T-helper 2 cell treated with Interferon-gamma antibody and Interleukin-4, amounts not matched to agents 5 μg/mL and 100 μg/mL, for 36 hours (primary cell): ENCODE measurements at regions not wholly inside any gene's neighbourhood (a gene's known extent, or its start where the extent isn't known, plus 50 kb on each side); places are given as distances from the start of the nearest gene placed in this dataset.

Source experiments
- DNase-seq: peaks from one replicate; pipeline ENCODE4 v3.0.0; 2021; ENCODE audit warnings: low spot score
- H3K27ac Mint-ChIP-seq: one replicate; pipeline ENCODE4 v1.8.0; 2021; ENCODE audit warnings: mild to moderate bottlenecking, mixed read lengths
- H3K27me3 Mint-ChIP-seq: one replicate; pipeline ENCODE4 v1.8.0; 2021; ENCODE audit warnings: low read depth, mixed read lengths
- H3K36me3 Mint-ChIP-seq: one replicate; pipeline ENCODE4 v1.8.0; 2021; ENCODE audit warnings: low read depth, mixed read lengths
- H3K4me1 Mint-ChIP-seq: one replicate; pipeline ENCODE4 v1.8.0; 2021; ENCODE audit warnings: low read depth, mixed read lengths
- H3K4me3 Mint-ChIP-seq: one replicate; pipeline ENCODE4 v1.8.0; 2022; ENCODE audit warnings: mild to moderate bottlenecking, moderate library complexity, mixed read lengths
- H3K9me3 Mint-ChIP-seq: one replicate; pipeline ENCODE4 v1.8.0; 2021; ENCODE audit warnings: mixed read lengths

DNA sequence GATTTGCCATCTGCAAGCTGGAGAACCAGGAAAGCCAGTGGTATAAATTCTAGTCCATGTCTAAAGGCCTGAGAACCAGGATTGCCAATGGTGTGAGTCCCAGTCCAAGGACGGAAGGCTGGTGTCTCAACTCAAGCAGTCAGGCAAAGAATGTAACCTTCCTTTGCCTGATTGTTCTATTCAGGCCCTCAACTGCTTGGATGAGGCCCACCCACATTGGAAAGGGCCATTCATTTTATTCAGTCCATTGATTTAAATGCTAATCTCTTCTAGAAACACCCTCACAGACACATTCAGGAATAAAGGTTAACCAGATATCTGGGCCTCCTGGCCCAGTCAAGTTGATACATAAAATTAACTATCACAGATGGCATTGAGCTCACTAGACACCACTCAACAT lies 427.8 kb downstream of the ZNF608 start:
- H3K27me3 Mint-ChIP-seq = no peaks in the 10 kb centered on the region
- no peaks in the 10 kb centered on the region for H3K4me1 Mint-ChIP-seq
- H3K4me3 Mint-ChIP-seq = no peak overlapping the region
- no peak overlapping the region for H3K27ac Mint-ChIP-seq
- H3K36me3 Mint-ChIP-seq = no peaks in the 10 kb centered on the region
- no peak for DNase-seq
- no peaks in the 10 kb centered on the region for H3K9me3 Mint-ChIP-seq

GRCh38 chr5:124317451-124317850 lies 429.0 kb downstream of the ZNF608 start:
- Mint-ChIP-seq H3K4me1 (no peaks in the 10 kb centered on the region), H3K9me3 (no peaks in the 10 kb centered on the region), H3K36me3 (no peaks in the 10 kb centered on the region), H3K4me3 (no peak overlapping the region), H3K27ac (no peak overlapping the region), H3K27me3 (no peaks in the 10 kb centered on the region)
- DNase-seq = no peak

DNA sequence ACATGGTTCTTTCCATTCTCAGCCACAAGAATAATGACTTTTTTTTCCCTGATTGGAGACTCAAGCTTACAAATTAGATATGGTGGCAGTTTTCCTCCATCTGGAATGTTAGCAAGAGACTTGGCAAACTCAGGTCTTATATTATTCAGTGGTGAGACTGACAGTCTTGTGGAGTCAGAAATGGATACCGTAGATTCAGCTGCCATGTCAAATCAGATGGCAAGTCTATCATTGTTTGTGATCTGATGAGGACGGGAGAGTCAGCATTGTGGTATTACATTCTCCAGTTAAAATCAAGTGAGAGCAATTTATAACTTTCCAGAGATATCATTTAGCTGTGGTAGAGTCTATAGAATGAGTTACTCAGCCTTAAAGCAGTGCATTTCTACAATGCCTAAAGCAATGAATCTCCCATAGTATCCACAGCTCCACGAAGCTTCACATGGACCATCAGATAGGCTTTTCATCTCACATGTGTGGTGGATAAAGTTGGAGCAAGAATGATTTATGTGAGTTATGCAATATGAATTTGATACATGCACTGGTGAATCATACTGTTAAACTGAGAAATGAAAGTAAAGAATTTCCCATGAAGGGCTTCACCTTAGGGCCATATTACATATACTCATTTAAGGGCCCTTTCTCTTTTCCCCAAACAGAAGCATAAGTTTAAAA lies 430.6 kb downstream of the ZNF608 start:
- no peaks in the 10 kb centered on the region for H3K9me3 Mint-ChIP-seq
- DNase-seq = no peak
- no peak overlapping the region for H3K4me3 Mint-ChIP-seq
- H3K4me1 Mint-ChIP-seq = no peaks in the 10 kb centered on the region
- H3K27me3 Mint-ChIP-seq = no peaks in the 10 kb centered on the region
- no peaks in the 10 kb centered on the region for H3K36me3 Mint-ChIP-seq
- no peak overlapping the region for H3K27ac Mint-ChIP-seq

DNA sequence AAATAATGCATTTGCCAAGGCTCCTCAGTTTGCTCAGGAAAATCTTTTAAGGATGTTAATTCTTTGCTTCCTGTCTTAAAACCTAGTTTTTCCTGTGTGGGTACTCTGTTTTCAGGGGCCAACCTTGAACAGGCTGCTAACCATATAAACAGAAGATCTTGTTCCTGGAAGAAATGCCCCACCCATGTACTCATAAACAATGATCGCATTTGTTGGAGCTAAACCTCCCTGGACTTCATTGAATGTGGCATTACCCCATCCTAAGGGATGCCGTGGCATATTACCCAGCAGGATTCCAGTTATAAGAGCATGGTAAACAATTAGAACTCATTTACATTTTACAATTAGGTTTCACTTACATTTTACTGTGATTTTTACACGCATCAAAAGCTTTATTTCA lies 436.0 kb downstream of the ZNF608 start:
- Mint-ChIP-seq H3K4me1 (no peaks in the 10 kb centered on the region), H3K9me3 (no peaks in the 10 kb centered on the region), H3K27me3 (no peaks in the 10 kb centered on the region), H3K4me3 (no peak overlapping the region), H3K27ac (no peak overlapping the region), H3K36me3 (no peaks in the 10 kb centered on the region)
- no peak for DNase-seq

GRCh38 chr5:124309241-124309980 lies 437.0 kb downstream of the ZNF608 start:
- Mint-ChIP-seq H3K4me1 (no peaks in the 10 kb centered on the region), H3K27ac (no peak overlapping the region), H3K9me3 (no peaks in the 10 kb centered on the region), H3K27me3 (no peaks in the 10 kb centered on the region), H3K36me3 (no peaks in the 10 kb centered on the region), H3K4me3 (no peak overlapping the region)
- DNase-seq = no peak

- H3K27me3 Mint-ChIP-seq = no peaks in the 10 kb centered on the region
- no peak for DNase-seq
- no peak overlapping the region for H3K4me3 Mint-ChIP-seq
- no peak overlapping the region for H3K27ac Mint-ChIP-seq
- no peaks in the 10 kb centered on the region for H3K9me3 Mint-ChIP-seq
- no peaks in the 10 kb centered on the region for H3K4me1 Mint-ChIP-seq
- no peaks in the 10 kb centered on the region for H3K36me3 Mint-ChIP-seq
Measured at GRCh38 chr5:124303366-124303765, 443.1 kb downstream of the ZNF608 start.

DNA sequence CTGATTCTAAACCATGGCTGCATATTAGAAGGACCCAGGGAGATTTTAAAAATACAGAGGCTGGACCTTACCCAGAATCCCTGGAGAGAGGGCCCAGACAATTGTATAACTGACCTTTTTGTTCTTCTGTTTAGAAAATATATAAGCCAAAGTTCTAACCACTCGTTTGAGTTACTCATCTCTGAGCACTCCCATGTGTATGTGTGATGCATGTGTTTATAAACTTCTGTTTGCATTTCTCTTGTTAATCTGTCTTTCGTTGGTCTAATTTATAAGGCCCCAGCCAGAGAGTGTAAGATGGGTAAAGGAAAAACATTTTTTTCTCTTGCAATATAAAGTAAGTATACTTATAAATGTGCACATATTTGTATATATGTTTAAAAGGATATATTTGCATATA lies 443.9 kb downstream of the ZNF608 start:
- Mint-ChIP-seq H3K27ac (no peak overlapping the region), H3K36me3 (no peaks in the 10 kb centered on the region), H3K4me3 (no peak overlapping the region), H3K9me3 (no peaks in the 10 kb centered on the region), H3K27me3 (no peaks in the 10 kb centered on the region), H3K4me1 (no peaks in the 10 kb centered on the region)
- DNase-seq = no peak

DNA sequence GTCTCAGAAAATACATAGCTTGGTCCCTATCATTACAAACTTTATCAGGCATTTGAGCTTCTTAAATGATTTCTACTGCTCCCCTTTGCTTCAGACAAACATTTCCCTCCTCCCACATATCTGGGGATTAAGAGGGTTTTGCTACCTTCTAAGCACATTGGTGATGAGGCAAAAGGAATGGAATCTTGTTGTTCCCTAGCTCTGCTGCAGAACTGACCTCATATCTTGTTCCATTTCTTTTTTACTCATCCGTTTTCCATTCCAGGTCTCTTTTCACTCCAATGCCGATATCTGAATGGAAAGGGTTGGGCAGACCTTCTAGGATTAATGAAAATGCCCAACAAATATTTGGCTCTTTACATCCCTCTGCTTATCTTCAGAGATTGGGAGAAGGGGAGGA lies 444.6 kb downstream of the ZNF608 start:
- no peaks in the 10 kb centered on the region for H3K9me3 Mint-ChIP-seq
- no peak for DNase-seq

GRCh38 chr5:124300815-124301621 lies 445.4 kb downstream of the ZNF608 start:
- Mint-ChIP-seq H3K27ac (no peak overlapping the region), H3K4me3 (no peak overlapping the region), H3K27me3 (no peaks in the 10 kb centered on the region), H3K9me3 (no peaks in the 10 kb centered on the region), H3K4me1 (no peaks in the 10 kb centered on the region), H3K36me3 (no peaks in the 10 kb centered on the region)
- no peak for DNase-seq

More for the DNA sequence above, 444.6 kb downstream of the ZNF608 start:
- no peak overlapping the region for H3K27ac Mint-ChIP-seq
- H3K36me3 Mint-ChIP-seq = no peaks in the 10 kb centered on the region
- H3K4me1 Mint-ChIP-seq = no peaks in the 10 kb centered on the region
- no peak overlapping the region for H3K4me3 Mint-ChIP-seq
- no peaks in the 10 kb centered on the region for H3K27me3 Mint-ChIP-seq

DNA sequence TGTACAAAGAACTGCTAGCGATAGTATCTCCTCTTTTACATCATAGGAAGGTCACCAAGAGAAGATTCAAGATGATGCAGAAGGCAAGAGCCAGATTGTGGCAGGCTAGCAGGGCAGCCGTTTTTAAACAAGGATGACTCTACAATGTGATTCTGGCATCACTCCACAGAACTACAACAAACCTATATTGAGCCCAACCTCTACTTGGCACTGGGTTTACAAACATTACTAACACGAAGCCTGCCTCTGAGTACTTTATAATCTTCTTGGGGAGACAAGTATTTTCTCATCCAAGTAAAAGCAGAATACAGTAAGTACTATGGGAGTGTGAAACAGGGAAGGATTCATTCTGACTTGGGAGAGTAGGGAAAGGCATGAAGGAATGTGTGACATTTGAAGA lies 448.6 kb downstream of the ZNF608 start:
- Mint-ChIP-seq H3K36me3 (no peaks in the 10 kb centered on the region), H3K4me1 (no peaks in the 10 kb centered on the region), H3K4me3 (no peak overlapping the region), H3K9me3 (no peaks in the 10 kb centered on the region), H3K27me3 (no peaks in the 10 kb centered on the region), H3K27ac (no peak overlapping the region)
- no peak for DNase-seq

- H3K9me3 Mint-ChIP-seq = no peaks in the 10 kb centered on the region
- no peaks in the 10 kb centered on the region for H3K36me3 Mint-ChIP-seq
- H3K27ac Mint-ChIP-seq = no peak overlapping the region
- no peaks in the 10 kb centered on the region for H3K27me3 Mint-ChIP-seq
- no peak overlapping the region for H3K4me3 Mint-ChIP-seq
- DNase-seq = no peak
- H3K4me1 Mint-ChIP-seq = no peaks in the 10 kb centered on the region
Measured at GRCh38 chr5:124292322-124292855, 454.1 kb downstream of the ZNF608 start.

- Mint-ChIP-seq H3K4me1 (no peaks in the 10 kb centered on the region), H3K4me3 (no peak overlapping the region), H3K27me3 (no peaks in the 10 kb centered on the region), H3K27ac (no peak overlapping the region), H3K36me3 (no peaks in the 10 kb centered on the region), H3K9me3 (no peaks in the 10 kb centered on the region)
- no peak for DNase-seq
Measured at GRCh38 chr5:124289641-124290311, 456.7 kb downstream of the ZNF608 start.

GRCh38 chr5:124289130-124289529 lies 457.3 kb downstream of the ZNF608 start:
- Mint-ChIP-seq H3K4me3 (no peak overlapping the region), H3K4me1 (no peaks in the 10 kb centered on the region)

More at GRCh38 chr5:124289130-124289529, 457.3 kb downstream of the ZNF608 start:
- no peaks in the 10 kb centered on the region for H3K36me3 Mint-ChIP-seq
- no peaks in the 10 kb centered on the region for H3K9me3 Mint-ChIP-seq
- no peaks in the 10 kb centered on the region for H3K27me3 Mint-ChIP-seq
- H3K27ac Mint-ChIP-seq = no peak overlapping the region
- DNase-seq = no peak
